Vagina (tissue), 2 donors: ENCODE measurements at regions not wholly inside any gene's neighbourhood (a gene's known extent, or its start where the extent isn't known, plus 50 kb on each side); places are given as distances from the start of the nearest gene placed in this dataset.
A peak's percentile ranks its signal among the peaks of the same experiment; 100 is the strongest.

Source experiments
- DNase-seq, 2 donors: peaks; one replicate each; pipeline ENCODE4 v3.0.0-alpha.2; 2017; ENCODE audit errors: extremely low spot score in 2 of 2
- H3K27ac ChIP-seq: fragments of 200-600 bp; sonication (generic); one replicate; pipeline ENCODE4 v1.5.1; 2019
- H3K27me3 ChIP-seq: fragments of 200-600 bp; sonication (generic); one replicate; pipeline ENCODE4 v1.5.1; 2019
- H3K36me3 ChIP-seq, 2 donors: fragments of 200-600 bp; sonication (generic); one replicate each; pipeline ENCODE4 v1.5.1; 2017 to 2019
- H3K4me1 ChIP-seq: fragments of 200-600 bp; sonication (generic); one replicate; pipeline ENCODE4 v1.5.1; 2019
- H3K4me3 ChIP-seq, 2 donors: fragments of 200-600 bp; sonication (generic); 1 replicate in 1 of 2; 2 replicates in 1 of 2; pipeline ENCODE4 v1.5.1; 2016 to 2019
- H3K9me3 ChIP-seq: fragments of 200-600 bp; sonication (generic); one replicate; pipeline ENCODE4 v1.5.1; 2019
- CTCF ChIP-seq, 3 experiments: fragments of 450-650 bp in 2 of 3; fragments of 200-600 bp in 1 of 3; sonication (generic) in 1 of 3; IDR thresholded peaks; one replicate each; pipeline ENCODE4 v1.5.1; 2017 to 2019; ENCODE audit warnings: antibody characterized with exemption in 3 of 3, mild to moderate bottlenecking in 2 of 3, moderate library complexity in 2 of 3
- POLR2A ChIP-seq, 2 donors: fragments of 450-650 bp; IDR thresholded peaks; one replicate each; pipeline ENCODE4 v1.6.1; 2017; ENCODE audit warnings: antibody characterized with exemption in 2 of 2, mild to moderate bottlenecking in 2 of 2, moderate library complexity in 2 of 2
- POLR2AphosphoS5 ChIP-seq, 2 donors: sonication (generic); formaldehyde crosslinking; IDR thresholded peaks; one replicate each; pipeline ENCODE4 v1.9.0; 2017; ENCODE audit warnings: antibody characterized with exemption in 2 of 2, mild to moderate bottlenecking in 2 of 2, low read depth in 1 of 2; ENCODE audit not compliant: insufficient read depth in 1 of 2
- intact Hi-C: fragments of 100-400 bp; cut with DNase I; formaldehyde crosslinking; loops from one replicate; pipeline ENCODE4 v1.15.1; 2023

GRCh38 chr11:28697920-28698827, 590.0 kb downstream of the METTL15 start:
- no peaks in the 10 kb centered on the region for H3K4me1 ChIP-seq
- intact Hi-C loops = no loop called here
- no peak overlapping the region for H3K4me3 ChIP-seq
- no peak overlapping the region for H3K27ac ChIP-seq
- H3K9me3 ChIP-seq = no peaks in the 10 kb centered on the region
- peak; percentile 56 to 69 (median 58) for TF ChIP-seq CTCF (IDR thresholded peaks at IDR 0.05)
- no peak for TF ChIP-seq POLR2AphosphoS5 (IDR thresholded peaks at IDR 0.05; ENCODE audit: insufficient read depth in 1 of 2, low read depth in 1 of 2)
- H3K36me3 ChIP-seq = no peaks in the 10 kb centered on the region
- no peak for DNase-seq
- no peaks in the 10 kb centered on the region for H3K27me3 ChIP-seq

- Histone ChIP-seq H3K27ac (no peak overlapping the region), H3K4me3 (no peak overlapping the region), H3K36me3 (no peaks in the 10 kb centered on the region), H3K4me1 (no peaks in the 10 kb centered on the region), H3K9me3 (no peaks in the 10 kb centered on the region), H3K27me3 (no peaks in the 10 kb centered on the region)
- intact Hi-C loops = no loop called here
- DNase-seq = no peak
- no peak for TF ChIP-seq POLR2A (IDR thresholded peaks at IDR 0.05)
- TF ChIP-seq POLR2AphosphoS5 (IDR thresholded peaks at IDR 0.05; ENCODE audit: insufficient read depth in 1 of 2, low read depth in 1 of 2) = no peak
- no peak for TF ChIP-seq CTCF (IDR thresholded peaks at IDR 0.05)
These were observed 588.4 kb downstream of the METTL15 start for GRCh38 chr11:28696591-28696990.

- no peak overlapping the region for H3K27ac ChIP-seq
- no peaks in the 10 kb centered on the region for H3K4me1 ChIP-seq
- intact Hi-C loops = no loop called here
- H3K9me3 ChIP-seq = no peaks in the 10 kb centered on the region
- DNase-seq = no peak
- TF ChIP-seq POLR2A (IDR thresholded peaks at IDR 0.05) (no peak), CTCF (IDR thresholded peaks at IDR 0.05) (no peak), POLR2AphosphoS5 (IDR thresholded peaks at IDR 0.05; ENCODE audit: insufficient read depth in 1 of 2, low read depth in 1 of 2) (no peak)
- no peaks in the 10 kb centered on the region for H3K27me3 ChIP-seq
- no peak overlapping the region for H3K4me3 ChIP-seq
- no peaks in the 10 kb centered on the region for H3K36me3 ChIP-seq
These were observed 582.6 kb downstream of the METTL15 start for GRCh38 chr11:28690746-28691145.

- DNase-seq = no peak
- Histone ChIP-seq H3K27me3 (no peaks in the 10 kb centered on the region), H3K4me3 (no peak overlapping the region), H3K9me3 (no peaks in the 10 kb centered on the region), H3K27ac (no peak overlapping the region), H3K4me1 (no peaks in the 10 kb centered on the region), H3K36me3 (no peaks in the 10 kb centered on the region)
- intact Hi-C loops = no loop called here
- no peak for TF ChIP-seq CTCF (IDR thresholded peaks at IDR 0.05)
- TF ChIP-seq POLR2A (IDR thresholded peaks at IDR 0.05) = no peak
- no peak for TF ChIP-seq POLR2AphosphoS5 (IDR thresholded peaks at IDR 0.05; ENCODE audit: insufficient read depth in 1 of 2, low read depth in 1 of 2)
These were observed 575.9 kb downstream of the METTL15 start for GRCh38 chr11:28684011-28684586.
